ENCODE measurements at regions not wholly inside any gene's neighbourhood (a gene's known extent, or its start where the extent isn't known, plus 50 kb on each side); places are given as distances from the start of the nearest gene placed in this dataset.

DNA sequence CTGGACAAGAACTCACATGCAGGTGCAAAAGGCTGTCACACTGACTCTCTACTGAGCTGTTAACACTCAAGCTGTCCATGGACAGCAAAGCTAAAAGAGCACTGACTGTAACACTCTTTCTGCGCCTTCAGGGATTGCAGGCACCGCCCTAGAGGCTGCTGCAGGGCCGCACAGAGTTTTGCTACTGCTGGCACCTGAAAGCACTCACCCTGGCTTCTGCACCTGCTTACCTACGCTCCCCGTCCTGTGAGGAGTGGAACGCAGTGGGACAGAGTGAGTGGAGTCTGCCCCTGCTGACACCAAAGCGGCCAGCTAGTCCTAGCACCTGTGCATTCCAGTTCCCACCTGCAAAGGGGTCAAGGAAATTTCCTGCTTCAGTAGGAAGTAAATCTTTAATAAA, 941.3 kb downstream of the DIPK2A start:
- no peaks in the 10 kb centered on the region for H3K9me2 ChIP-seq (ENCODE audit: insufficient read depth, low read length)
- H3K79me2 ChIP-seq (replicated peaks; ENCODE audit: insufficient read depth, low read length): no peaks in the 10 kb centered on the region
- TF ChIP-seq TAF1 (IDR thresholded peaks at IDR 0.05; ENCODE audit: low read depth) (no peak), EZH2 (IDR thresholded peaks at IDR 0.05; ENCODE audit: borderline replicate concordance, insufficient read depth, low read length, poor library complexity, severe bottlenecking) (no peak), EP300 (conservative IDR thresholded peaks at IDR 0.05; ENCODE audit: poor library complexity, severe bottlenecking) (no peak)
- TF ChIP-seq, protein P1, sequence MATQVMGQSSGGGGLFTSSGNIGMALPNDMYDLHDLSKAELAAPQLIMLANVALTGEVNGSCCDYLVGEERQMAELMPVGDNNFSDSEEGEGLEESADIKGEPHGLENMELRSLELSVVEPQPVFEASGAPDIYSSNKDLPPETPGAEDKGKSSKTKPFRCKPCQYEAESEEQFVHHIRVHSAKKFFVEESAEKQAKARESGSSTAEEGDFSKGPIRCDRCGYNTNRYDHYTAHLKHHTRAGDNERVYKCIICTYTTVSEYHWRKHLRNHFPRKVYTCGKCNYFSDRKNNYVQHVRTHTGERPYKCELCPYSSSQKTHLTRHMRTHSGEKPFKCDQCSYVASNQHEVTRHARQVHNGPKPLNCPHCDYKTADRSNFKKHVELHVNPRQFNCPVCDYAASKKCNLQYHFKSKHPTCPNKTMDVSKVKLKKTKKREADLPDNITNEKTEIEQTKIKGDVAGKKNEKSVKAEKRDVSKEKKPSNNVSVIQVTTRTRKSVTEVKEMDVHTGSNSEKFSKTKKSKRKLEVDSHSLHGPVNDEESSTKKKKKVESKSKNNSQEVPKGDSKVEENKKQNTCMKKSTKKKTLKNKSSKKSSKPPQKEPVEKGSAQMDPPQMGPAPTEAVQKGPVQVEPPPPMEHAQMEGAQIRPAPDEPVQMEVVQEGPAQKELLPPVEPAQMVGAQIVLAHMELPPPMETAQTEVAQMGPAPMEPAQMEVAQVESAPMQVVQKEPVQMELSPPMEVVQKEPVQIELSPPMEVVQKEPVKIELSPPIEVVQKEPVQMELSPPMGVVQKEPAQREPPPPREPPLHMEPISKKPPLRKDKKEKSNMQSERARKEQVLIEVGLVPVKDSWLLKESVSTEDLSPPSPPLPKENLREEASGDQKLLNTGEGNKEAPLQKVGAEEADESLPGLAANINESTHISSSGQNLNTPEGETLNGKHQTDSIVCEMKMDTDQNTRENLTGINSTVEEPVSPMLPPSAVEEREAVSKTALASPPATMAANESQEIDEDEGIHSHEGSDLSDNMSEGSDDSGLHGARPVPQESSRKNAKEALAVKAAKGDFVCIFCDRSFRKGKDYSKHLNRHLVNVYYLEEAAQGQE (IDR thresholded peaks at IDR 0.05; ENCODE audit: borderline replicate concordance): no peak
- TF ChIP-seq, protein P2, sequence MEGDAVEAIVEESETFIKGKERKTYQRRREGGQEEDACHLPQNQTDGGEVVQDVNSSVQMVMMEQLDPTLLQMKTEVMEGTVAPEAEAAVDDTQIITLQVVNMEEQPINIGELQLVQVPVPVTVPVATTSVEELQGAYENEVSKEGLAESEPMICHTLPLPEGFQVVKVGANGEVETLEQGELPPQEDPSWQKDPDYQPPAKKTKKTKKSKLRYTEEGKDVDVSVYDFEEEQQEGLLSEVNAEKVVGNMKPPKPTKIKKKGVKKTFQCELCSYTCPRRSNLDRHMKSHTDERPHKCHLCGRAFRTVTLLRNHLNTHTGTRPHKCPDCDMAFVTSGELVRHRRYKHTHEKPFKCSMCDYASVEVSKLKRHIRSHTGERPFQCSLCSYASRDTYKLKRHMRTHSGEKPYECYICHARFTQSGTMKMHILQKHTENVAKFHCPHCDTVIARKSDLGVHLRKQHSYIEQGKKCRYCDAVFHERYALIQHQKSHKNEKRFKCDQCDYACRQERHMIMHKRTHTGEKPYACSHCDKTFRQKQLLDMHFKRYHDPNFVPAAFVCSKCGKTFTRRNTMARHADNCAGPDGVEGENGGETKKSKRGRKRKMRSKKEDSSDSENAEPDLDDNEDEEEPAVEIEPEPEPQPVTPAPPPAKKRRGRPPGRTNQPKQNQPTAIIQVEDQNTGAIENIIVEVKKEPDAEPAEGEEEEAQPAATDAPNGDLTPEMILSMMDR (IDR thresholded peaks at IDR 0.05; ENCODE audit: poor library complexity, severe bottlenecking): no peak
- no peaks in the 10 kb centered on the region for H3F3A ChIP-seq (ENCODE audit: insufficient read depth, low read length, poor library complexity, severe bottlenecking)
- no peak overlapping the region for H3K27ac ChIP-seq (ENCODE audit: low read length)
- no peak overlapping the region for H2AFZ ChIP-seq (ENCODE audit: low read depth, low read length)
- H3K36me3 ChIP-seq (ENCODE audit: insufficient read depth, low read length): no peaks in the 10 kb centered on the region
- H3K4me2 ChIP-seq (ENCODE audit: low read length): no peak overlapping the region
- H3K27me3 ChIP-seq (ENCODE audit: insufficient read depth, low read depth, low read length): no peaks in the 10 kb centered on the region
- H3K9me3 ChIP-seq (ENCODE audit: low read length): no peaks in the 10 kb centered on the region
- no peak overlapping the region for H3K9ac ChIP-seq (ENCODE audit: low read length)
- no peak overlapping the region for H3K4me3 ChIP-seq (ENCODE audit: low read length)
- H4K20me1 ChIP-seq (ENCODE audit: insufficient read depth): no peaks in the 10 kb centered on the region

DNA sequence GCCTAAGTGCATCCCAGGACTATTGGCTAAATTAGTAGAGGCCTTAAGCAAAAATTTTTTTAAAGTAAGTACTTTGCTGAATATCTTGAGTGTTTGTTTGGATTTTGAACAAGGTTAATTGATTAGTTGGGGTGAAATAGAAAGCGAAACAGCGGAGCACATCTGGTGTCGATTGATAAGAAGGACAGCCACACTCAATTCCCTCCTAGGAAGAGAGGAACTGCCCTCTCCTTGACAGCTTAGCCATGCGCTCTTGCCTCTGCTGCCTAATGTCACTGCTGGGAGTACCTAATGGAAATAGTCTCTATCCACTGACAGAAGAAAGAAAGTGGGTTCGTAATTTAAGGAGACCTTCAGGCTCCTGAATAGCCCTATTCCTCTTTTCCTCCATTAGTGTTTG, 943.6 kb downstream of the DIPK2A start:
- no peak overlapping the region for H2AFZ ChIP-seq (ENCODE audit: low read depth, low read length)
- no peak overlapping the region for H3K9ac ChIP-seq (ENCODE audit: low read length)
- no peaks in the 10 kb centered on the region for H3K36me3 ChIP-seq (ENCODE audit: insufficient read depth, low read length)
- H3K9me3 ChIP-seq (ENCODE audit: low read length): no peaks in the 10 kb centered on the region
- H4K20me1 ChIP-seq (ENCODE audit: insufficient read depth): no peaks in the 10 kb centered on the region
- no peak overlapping the region for H3K4me3 ChIP-seq (ENCODE audit: low read length)
- H3K79me2 ChIP-seq (replicated peaks; ENCODE audit: insufficient read depth, low read length): no peaks in the 10 kb centered on the region
- H3K27ac ChIP-seq (ENCODE audit: low read length): no peak overlapping the region
- no peaks in the 10 kb centered on the region for H3F3A ChIP-seq (ENCODE audit: insufficient read depth, low read length, poor library complexity, severe bottlenecking)
- no peaks in the 10 kb centered on the region for H3K27me3 ChIP-seq (ENCODE audit: insufficient read depth, low read depth, low read length)
- no peaks in the 10 kb centered on the region for H3K9me2 ChIP-seq (ENCODE audit: insufficient read depth, low read length)
- TF ChIP-seq, protein P2 (IDR thresholded peaks at IDR 0.05; ENCODE audit: poor library complexity, severe bottlenecking): no peak
- TF ChIP-seq SMC3 (conservative IDR thresholded peaks at IDR 0.05; ENCODE audit: poor library complexity) (no peak), EP300 (conservative IDR thresholded peaks at IDR 0.05; ENCODE audit: poor library complexity, severe bottlenecking) (no peak), MXI1 (conservative IDR thresholded peaks at IDR 0.05; ENCODE audit: poor library complexity, severe bottlenecking) (no peak), TAF1 (IDR thresholded peaks at IDR 0.05; ENCODE audit: low read depth) (no peak), POLR2AphosphoS5 (IDR thresholded peaks at IDR 0.05) (no peak), EZH2 (IDR thresholded peaks at IDR 0.05; ENCODE audit: borderline replicate concordance, insufficient read depth, low read length, poor library complexity, severe bottlenecking) (no peak), RAD21 (conservative IDR thresholded peaks at IDR 0.05) (no peak)
- TF ChIP-seq, protein P1 (IDR thresholded peaks at IDR 0.05; ENCODE audit: borderline replicate concordance): no peak
- H3K4me2 ChIP-seq (ENCODE audit: low read length): no peak overlapping the region
